Prostate gland (tissue), 2 donors: ENCODE measurements at regions not wholly inside any gene's neighbourhood (a gene's known extent, or its start where the extent isn't known, plus 50 kb on each side); places are given as distances from the start of the nearest gene placed in this dataset.

Experiments used
- CTCF ChIP-seq, 4 experiments: fragments of 200-600 bp in 2 of 4; fragments of 450-650 bp in 2 of 4; sonication (generic) in 2 of 4; IDR thresholded peaks; 1 replicate in 3 of 4; 2 replicates in 1 of 4; pipeline ENCODE4 v1.5.1; 2016 to 2019; ENCODE audit warnings: antibody characterized with exemption in 4 of 4, mild to moderate bottlenecking in 2 of 4, moderate library complexity in 2 of 4
- POLR2A ChIP-seq: fragments of 450-650 bp; IDR thresholded peaks from one replicate; pipeline ENCODE4 v1.6.1; 2016; ENCODE audit warnings: antibody characterized with exemption, mild to moderate bottlenecking
- POLR2AphosphoS5 ChIP-seq: sonication (generic); formaldehyde crosslinking; IDR thresholded peaks from one replicate; pipeline ENCODE4 v1.6.1; 2017; ENCODE audit warnings: antibody characterized with exemption

GRCh38 chr5:115439042-115439441 lies 105.5 kb downstream of the FEM1C start:
- TF ChIP-seq CTCF (IDR thresholded peaks at IDR 0.05) (no peak), POLR2AphosphoS5 (no peak), POLR2A (no peak)
